K562 (cell line): ENCODE measurements at regions not wholly inside any gene's neighbourhood (a gene's known extent, or its start where the extent isn't known, plus 50 kb on each side); places are given as distances from the start of the nearest gene placed in this dataset.

Source experiments
- ASH1L ChIP-seq: fragments of 450-650 bp; IDR thresholded peaks from 2 replicates; pipeline ENCODE4 v1.6.1; 2018; ENCODE audit warnings: borderline replicate concordance, mild to moderate bottlenecking, low read depth; ENCODE audit not compliant: partially characterized antibody
- CHD2 ChIP-seq: IDR thresholded peaks from 2 replicates; pipeline ENCODE4 v1.6.1; 2011; ENCODE audit warnings: low read depth, low read length
- COPS2 ChIP-seq: fragments of 450-650 bp; conservative IDR thresholded peaks from 2 replicates; pipeline ENCODE4 v1.6.1; 2016; ENCODE audit warnings: mild to moderate bottlenecking, moderate library complexity
- CTCF ChIP-seq, 3 experiments: IDR thresholded peaks in 2 of 3; conservative IDR thresholded peaks in 1 of 3; 2 replicates each; pipeline ENCODE4 v1.5.1; 2011 to 2012; ENCODE audit warnings: low read length in 3 of 3, mild to moderate bottlenecking in 3 of 3, control low read depth in 2 of 3, improper control_type of control experiment in 1 of 3, inconsistent platforms in 1 of 3, low read depth in 1 of 3, mixed read lengths in 1 of 3, moderate library complexity in 1 of 3; ENCODE audit not compliant: insufficient read depth in 2 of 3
- DACH1 ChIP-seq: fragments of 450-650 bp; IDR thresholded peaks from 2 replicates; pipeline ENCODE4 v1.6.1; 2018; ENCODE audit not compliant: partially characterized antibody
- DIDO1 ChIP-seq: fragments of 450-650 bp; IDR thresholded peaks from 2 replicates; pipeline ENCODE4 v1.6.1; 2016; ENCODE audit warnings: low read depth, missing biosample characterization, missing genetic modification characterization
- FOS ChIP-seq: IDR thresholded peaks from 3 replicates; pipeline ENCODE4 v1.6.1; 2011; ENCODE audit not compliant: insufficient read length; ENCODE audit errors: extremely low read depth
- HDAC3 ChIP-seq: fragments of 450-650 bp; IDR thresholded peaks from 2 replicates; pipeline ENCODE4 v1.6.1; 2018; ENCODE audit warnings: borderline replicate concordance, mild to moderate bottlenecking, moderate library complexity; ENCODE audit not compliant: partially characterized antibody
- KLF16 ChIP-seq: IDR thresholded peaks from 2 replicates; pipeline ENCODE4 v1.6.1; 2016; ENCODE audit warnings: antibody characterized with exemption
- L3MBTL2 ChIP-seq: fragments of 450-650 bp; IDR thresholded peaks from 2 replicates; pipeline ENCODE4 v1.6.1; 2016; ENCODE audit warnings: mild to moderate bottlenecking, moderate library complexity
- MAFF ChIP-seq: IDR thresholded peaks from 2 replicates; pipeline ENCODE4 v1.6.1; 2012; ENCODE audit warnings: low read length, improper control_type of control experiment
- MAFK ChIP-seq: IDR thresholded peaks from 2 replicates; pipeline ENCODE4 v1.6.1; 2011; ENCODE audit warnings: low read length, improper control_type of control experiment
- MBD1 ChIP-seq: fragments of 250-450 bp; sonication (Bioruptor Pico); IDR thresholded peaks from 2 replicates; pipeline ENCODE4 v1.8.0; 2022; ENCODE audit warnings: inconsistent platforms
- MBD2 ChIP-seq: sonication (generic); IDR thresholded peaks from 2 replicates; pipeline ENCODE4 v1.6.1; 2016; ENCODE audit warnings: low read depth, borderline replicate concordance
- MCM7 ChIP-seq, 2 experiments: fragments of 450-650 bp; IDR thresholded peaks; 2 replicates each; pipeline ENCODE4 v1.6.1; 2016 to 2018
- NCOA4 ChIP-seq: fragments of 450-650 bp; IDR thresholded peaks from 2 replicates; pipeline ENCODE4 v1.6.1; 2018; ENCODE audit warnings: mild to moderate bottlenecking; ENCODE audit not compliant: partially characterized antibody
- NFXL1 ChIP-seq: fragments of 450-650 bp; formaldehyde crosslinking; IDR thresholded peaks from 2 replicates; pipeline ENCODE4 v1.4.0; 2021; ENCODE audit warnings: mild to moderate bottlenecking
- NFYB ChIP-seq: IDR thresholded peaks from 2 replicates; pipeline ENCODE4 v1.6.1; 2011; ENCODE audit warnings: mild to moderate bottlenecking, moderate library complexity; ENCODE audit not compliant: insufficient read length; ENCODE audit errors: extremely low read depth
- SLC30A9 ChIP-seq: fragments of 250-450 bp; sonication (Bioruptor Pico); IDR thresholded peaks from 2 replicates; pipeline ENCODE4 v1.8.0; 2022; ENCODE audit warnings: mild to moderate bottlenecking, moderate library complexity
- SP2 ChIP-seq: IDR thresholded peaks from 2 replicates; pipeline ENCODE4 v1.6.1; 2011; ENCODE audit warnings: mild to moderate bottlenecking, low read depth, low read length, moderate library complexity; ENCODE audit not compliant: poor library complexity, severe bottlenecking; ENCODE audit errors: extremely low read depth
- TARDBP ChIP-seq: fragments of 450-650 bp; IDR thresholded peaks from 2 replicates; pipeline ENCODE4 v1.6.1; 2016
- TF ChIP-seq, protein P1 (sequence below): fragments of 450-650 bp; formaldehyde crosslinking; IDR thresholded peaks from 2 replicates; pipeline ENCODE4 v1.4.0; 2020; ENCODE audit warnings: mild to moderate bottlenecking
- TF ChIP-seq, protein P2 (sequence below): sonication (generic); formaldehyde crosslinking; IDR thresholded peaks from 2 replicates; pipeline ENCODE4 v1.8.0; 2022; ENCODE audit warnings: mild to moderate bottlenecking, missing genetic modification reagents

DNA sequence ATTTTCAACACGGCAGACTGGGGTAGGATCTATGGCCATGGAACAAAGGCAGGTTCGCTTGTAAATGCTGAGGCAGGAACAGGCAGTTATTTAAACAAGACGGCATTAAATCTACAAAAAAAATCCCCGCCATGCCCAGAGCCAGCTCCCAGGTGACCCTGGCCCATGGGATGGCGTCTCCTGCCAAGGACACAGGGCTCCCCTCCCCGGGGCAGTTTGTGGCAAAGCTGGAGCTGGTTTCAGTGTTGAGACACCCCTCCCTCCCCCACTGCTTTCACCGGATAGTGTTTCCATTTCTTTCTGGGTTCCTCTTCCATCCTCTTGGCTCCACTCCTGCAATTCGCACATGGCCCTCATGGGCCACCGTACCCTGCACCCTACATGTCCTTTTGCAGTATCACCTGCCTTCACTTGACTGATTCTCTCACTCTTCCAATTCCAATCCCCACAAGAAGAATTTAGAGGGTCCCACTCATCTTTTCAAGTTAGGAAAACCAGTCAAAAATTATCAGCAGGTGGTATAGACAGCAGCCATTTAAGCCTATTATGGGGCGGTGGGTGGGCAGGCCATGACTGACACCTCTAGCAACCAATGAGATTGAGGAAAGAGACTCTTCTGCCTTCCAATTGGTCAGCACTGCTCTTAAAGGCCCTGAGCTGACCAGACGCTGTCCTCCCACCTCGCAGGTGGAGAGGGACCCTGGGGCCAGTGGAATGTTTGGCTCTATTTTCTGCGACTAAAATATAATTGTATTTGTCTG, 52.0 kb downstream of the OLIG1 start (continued):
- TF ChIP-seq, protein P1, sequence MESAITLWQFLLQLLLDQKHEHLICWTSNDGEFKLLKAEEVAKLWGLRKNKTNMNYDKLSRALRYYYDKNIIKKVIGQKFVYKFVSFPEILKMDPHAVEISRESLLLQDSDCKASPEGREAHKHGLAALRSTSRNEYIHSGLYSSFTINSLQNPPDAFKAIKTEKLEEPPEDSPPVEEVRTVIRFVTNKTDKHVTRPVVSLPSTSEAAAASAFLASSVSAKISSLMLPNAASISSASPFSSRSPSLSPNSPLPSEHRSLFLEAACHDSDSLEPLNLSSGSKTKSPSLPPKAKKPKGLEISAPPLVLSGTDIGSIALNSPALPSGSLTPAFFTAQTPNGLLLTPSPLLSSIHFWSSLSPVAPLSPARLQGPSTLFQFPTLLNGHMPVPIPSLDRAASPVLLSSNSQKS (CRISPR knock-in tag) = no peak
- TF ChIP-seq FOS = peak; percentile 96
- TF ChIP-seq ASH1L = peak; percentile 85
- no peak for TF ChIP-seq MAFF
- no peak for TF ChIP-seq COPS2
- TF ChIP-seq KLF16 = 0 out of 2 replicates have a peak, but pooled peaks have one; percentile 26
- no peak for TF ChIP-seq MAFK
- no peak for TF ChIP-seq CTCF (IDR thresholded peaks at IDR 0.05 in 2 of 3, conservative IDR thresholded peaks at IDR 0.05 in 1 of 3; ENCODE audit: insufficient read depth in 2 of 3, low read depth in 1 of 3, low read length in 3 of 3)
- no peak for TF ChIP-seq HDAC3
- TF ChIP-seq CHD2 = peak; percentile 67; the same call in 1 of the 2 replicates
- peak; percentile 52 for TF ChIP-seq SP2
- peak; percentile 53 for TF ChIP-seq L3MBTL2
- TF ChIP-seq DIDO1 (tag) = peak; percentile 59; the same call in 1 of the 2 replicates
- no peak for TF ChIP-seq NCOA4
- TF ChIP-seq MCM7 (IDR thresholded peaks at IDR 0.05) = no peak
- no peak for TF ChIP-seq DACH1
- TF ChIP-seq, protein P2, sequence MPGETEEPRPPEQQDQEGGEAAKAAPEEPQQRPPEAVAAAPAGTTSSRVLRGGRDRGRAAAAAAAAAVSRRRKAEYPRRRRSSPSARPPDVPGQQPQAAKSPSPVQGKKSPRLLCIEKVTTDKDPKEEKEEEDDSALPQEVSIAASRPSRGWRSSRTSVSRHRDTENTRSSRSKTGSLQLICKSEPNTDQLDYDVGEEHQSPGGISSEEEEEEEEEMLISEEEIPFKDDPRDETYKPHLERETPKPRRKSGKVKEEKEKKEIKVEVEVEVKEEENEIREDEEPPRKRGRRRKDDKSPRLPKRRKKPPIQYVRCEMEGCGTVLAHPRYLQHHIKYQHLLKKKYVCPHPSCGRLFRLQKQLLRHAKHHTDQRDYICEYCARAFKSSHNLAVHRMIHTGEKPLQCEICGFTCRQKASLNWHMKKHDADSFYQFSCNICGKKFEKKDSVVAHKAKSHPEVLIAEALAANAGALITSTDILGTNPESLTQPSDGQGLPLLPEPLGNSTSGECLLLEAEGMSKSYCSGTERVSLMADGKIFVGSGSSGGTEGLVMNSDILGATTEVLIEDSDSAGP = no peak
- no peak for TF ChIP-seq NFXL1 (CRISPR knock-in tag)
- TF ChIP-seq TARDBP = no peak
- TF ChIP-seq MBD1 (CRISPR knock-in tag) = no peak
- TF ChIP-seq NFYB = peak; percentile 93
- no peak for TF ChIP-seq SLC30A9 (CRISPR knock-in tag)
- peak; percentile 93 for TF ChIP-seq MBD2
